ENCODE measurements at regions not wholly inside any gene's neighbourhood (a gene's known extent, or its start where the extent isn't known, plus 50 kb on each side); places are given as distances from the start of the nearest gene placed in this dataset.

DNA sequence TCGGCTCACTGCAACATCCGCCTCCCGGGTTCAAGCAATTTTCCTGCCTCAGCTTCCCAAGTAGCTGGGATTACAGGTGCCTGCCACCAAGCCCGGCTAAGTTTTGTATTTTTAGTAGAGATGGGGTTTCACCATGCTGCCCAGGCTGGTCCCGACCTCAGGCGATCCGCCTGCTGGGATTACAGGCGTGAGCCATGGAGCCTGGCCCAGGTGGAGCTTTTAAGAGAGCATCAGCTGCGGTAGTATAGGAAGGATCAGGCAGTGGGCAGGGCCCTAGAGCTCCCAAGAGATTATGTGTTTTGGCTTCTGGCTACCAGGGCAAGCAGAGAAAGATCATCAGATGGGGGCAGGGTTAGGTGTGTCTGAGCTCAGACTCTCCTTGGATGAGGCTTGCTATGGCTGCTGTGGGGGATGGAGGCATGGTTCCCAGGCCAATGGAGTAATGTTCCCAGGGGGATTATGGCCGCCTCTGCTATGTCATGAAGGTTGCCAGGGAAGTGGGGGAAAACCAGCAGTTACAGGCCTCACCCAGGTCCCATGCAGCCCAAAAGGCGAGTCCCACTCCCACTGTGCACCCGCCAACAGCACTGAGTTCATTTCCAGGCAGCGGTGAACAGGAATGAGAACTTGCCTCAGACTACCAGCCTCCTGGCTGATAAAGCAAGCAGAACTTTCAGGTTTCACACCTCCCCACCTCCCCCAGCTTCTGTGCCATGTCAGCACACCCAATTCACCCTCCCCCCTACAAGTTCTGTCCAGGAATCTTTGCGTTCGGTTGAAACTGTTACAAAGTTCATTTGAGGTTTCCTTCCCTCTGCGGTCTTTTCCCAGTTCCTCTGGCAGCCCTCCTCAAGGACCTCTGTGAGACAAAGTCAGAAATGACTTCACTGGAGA is 507.6 kb downstream of the SPATA31D1 start (continued):
- TF ChIP-seq, protein P1, sequence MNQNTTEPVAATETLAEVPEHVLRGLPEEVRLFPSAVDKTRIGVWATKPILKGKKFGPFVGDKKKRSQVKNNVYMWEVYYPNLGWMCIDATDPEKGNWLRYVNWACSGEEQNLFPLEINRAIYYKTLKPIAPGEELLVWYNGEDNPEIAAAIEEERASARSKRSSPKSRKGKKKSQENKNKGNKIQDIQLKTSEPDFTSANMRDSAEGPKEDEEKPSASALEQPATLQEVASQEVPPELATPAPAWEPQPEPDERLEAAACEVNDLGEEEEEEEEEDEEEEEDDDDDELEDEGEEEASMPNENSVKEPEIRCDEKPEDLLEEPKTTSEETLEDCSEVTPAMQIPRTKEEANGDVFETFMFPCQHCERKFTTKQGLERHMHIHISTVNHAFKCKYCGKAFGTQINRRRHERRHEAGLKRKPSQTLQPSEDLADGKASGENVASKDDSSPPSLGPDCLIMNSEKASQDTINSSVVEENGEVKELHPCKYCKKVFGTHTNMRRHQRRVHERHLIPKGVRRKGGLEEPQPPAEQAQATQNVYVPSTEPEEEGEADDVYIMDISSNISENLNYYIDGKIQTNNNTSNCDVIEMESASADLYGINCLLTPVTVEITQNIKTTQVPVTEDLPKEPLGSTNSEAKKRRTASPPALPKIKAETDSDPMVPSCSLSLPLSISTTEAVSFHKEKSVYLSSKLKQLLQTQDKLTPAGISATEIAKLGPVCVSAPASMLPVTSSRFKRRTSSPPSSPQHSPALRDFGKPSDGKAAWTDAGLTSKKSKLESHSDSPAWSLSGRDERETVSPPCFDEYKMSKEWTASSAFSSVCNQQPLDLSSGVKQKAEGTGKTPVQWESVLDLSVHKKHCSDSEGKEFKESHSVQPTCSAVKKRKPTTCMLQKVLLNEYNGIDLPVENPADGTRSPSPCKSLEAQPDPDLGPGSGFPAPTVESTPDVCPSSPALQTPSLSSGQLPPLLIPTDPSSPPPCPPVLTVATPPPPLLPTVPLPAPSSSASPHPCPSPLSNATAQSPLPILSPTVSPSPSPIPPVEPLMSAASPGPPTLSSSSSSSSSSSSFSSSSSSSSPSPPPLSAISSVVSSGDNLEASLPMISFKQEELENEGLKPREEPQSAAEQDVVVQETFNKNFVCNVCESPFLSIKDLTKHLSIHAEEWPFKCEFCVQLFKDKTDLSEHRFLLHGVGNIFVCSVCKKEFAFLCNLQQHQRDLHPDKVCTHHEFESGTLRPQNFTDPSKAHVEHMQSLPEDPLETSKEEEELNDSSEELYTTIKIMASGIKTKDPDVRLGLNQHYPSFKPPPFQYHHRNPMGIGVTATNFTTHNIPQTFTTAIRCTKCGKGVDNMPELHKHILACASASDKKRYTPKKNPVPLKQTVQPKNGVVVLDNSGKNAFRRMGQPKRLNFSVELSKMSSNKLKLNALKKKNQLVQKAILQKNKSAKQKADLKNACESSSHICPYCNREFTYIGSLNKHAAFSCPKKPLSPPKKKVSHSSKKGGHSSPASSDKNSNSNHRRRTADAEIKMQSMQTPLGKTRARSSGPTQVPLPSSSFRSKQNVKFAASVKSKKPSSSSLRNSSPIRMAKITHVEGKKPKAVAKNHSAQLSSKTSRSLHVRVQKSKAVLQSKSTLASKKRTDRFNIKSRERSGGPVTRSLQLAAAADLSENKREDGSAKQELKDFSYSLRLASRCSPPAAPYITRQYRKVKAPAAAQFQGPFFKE (tag by site-specific recombination; IDR thresholded peaks at IDR 0.05; ENCODE audit: borderline replicate concordance), result no peak
- no peak for TF ChIP-seq FEZF1 (tag by site-specific recombination; IDR thresholded peaks at IDR 0.05)
- no peak for TF ChIP-seq IKZF3 (tag by site-specific recombination; IDR thresholded peaks at IDR 0.05)
- TF ChIP-seq ZNF837 (tag by site-specific recombination; IDR thresholded peaks at IDR 0.05), result no peak
- no peak for TF ChIP-seq ZNF121 (tag by site-specific recombination; IDR thresholded peaks at IDR 0.05)
- no peak for TF ChIP-seq ZNF394 (tag by site-specific recombination; IDR thresholded peaks at IDR 0.05; ENCODE audit: borderline replicate concordance)
- no peak for TF ChIP-seq GLI2 (tag by site-specific recombination; IDR thresholded peaks at IDR 0.05; ENCODE audit: borderline replicate concordance, low read depth)
- TF ChIP-seq GFI1B (tag by site-specific recombination; IDR thresholded peaks at IDR 0.05), result no peak
- no peak for TF ChIP-seq BCL11B (tag by site-specific recombination; IDR thresholded peaks at IDR 0.05; ENCODE audit: low read depth)
- TF ChIP-seq ZNF146 (tag by site-specific recombination; IDR thresholded peaks at IDR 0.05), result no peak
- no peak for TF ChIP-seq ZNF514 (tag by site-specific recombination; IDR thresholded peaks at IDR 0.05)

DNA sequence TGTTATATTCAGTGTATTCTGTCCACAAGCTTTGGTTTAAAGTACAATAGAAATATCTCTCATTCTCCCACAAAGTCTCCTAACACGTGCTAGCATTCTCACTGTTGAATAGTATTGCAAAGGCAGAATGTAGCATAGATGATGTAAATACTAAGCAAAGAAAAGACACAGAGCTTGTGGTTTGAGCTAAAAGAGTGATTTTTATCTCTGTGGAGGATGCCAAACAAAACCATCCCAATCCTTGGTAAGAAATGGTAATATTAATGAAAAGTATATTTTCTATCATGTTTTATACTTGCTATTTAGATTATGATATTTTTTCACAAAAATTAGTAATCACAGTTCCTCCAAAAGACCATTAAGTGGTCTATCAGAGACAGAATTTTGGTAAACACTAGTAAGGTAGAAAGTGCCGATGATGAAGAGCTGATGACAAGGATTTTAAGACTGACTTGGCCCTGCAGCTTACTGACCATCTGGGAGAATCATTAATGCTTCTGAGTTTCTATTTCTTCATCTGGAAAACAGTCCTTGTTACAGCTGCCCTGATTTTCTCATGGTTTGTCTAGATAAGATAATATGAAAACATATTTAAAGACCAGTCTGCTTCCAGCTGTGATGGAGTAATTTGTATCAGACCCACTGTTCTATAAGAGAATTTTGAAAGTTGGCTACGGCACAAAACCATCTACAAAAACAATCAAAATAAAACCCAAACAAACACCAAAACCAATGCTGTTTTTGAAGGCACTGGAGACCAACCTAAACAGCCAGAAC is 510.2 kb downstream of the SPATA31D1 start:
- no peak overlapping the region for H3K4me3 ChIP-seq (ENCODE audit: low read depth, low read length)
- no peaks in the 10 kb centered on the region for H3K4me1 ChIP-seq (ENCODE audit: control insufficient read depth, insufficient read depth, low read length)
- ChIA-PET CTCF (interaction anchor here (1.0 to 1.3 kb wide), 2 partner anchors 9 to 10 kb away, joined by 3 to 4 read pairs; no protein-coding TSS in a partner anchor), POLR2A (no interaction called here)
- no peaks in the 10 kb centered on the region for H3K9me3 ChIP-seq (ENCODE audit: control insufficient read depth, insufficient read depth, low read depth, low read length)
- H3K27ac ChIP-seq (ENCODE audit: extremely low read depth, low read depth, low read length), result no peak overlapping the region
- no peaks in the 10 kb centered on the region for H3K36me3 ChIP-seq (ENCODE audit: control insufficient read depth in 2 of 2, insufficient read depth in 1 of 2, low read length in 2 of 2)
- TF ChIP-seq ZNF626 (tag by site-specific recombination; IDR thresholded peaks at IDR 0.05) (no peak), KLF7 (tag by site-specific recombination; IDR thresholded peaks at IDR 0.05; ENCODE audit: borderline replicate concordance) (no peak), TRIM28 (IDR thresholded peaks at IDR 0.05; ENCODE audit: borderline replicate concordance, low read length) (no peak), ZNF610 (tag by site-specific recombination; IDR thresholded peaks at IDR 0.05; ENCODE audit: borderline replicate concordance) (no peak), ZNF76 (tag by site-specific recombination; IDR thresholded peaks at IDR 0.05; ENCODE audit: borderline replicate concordance, low read depth) (no peak), ZNF670 (tag by site-specific recombination; IDR thresholded peaks at IDR 0.05; ENCODE audit: low read depth) (no peak), ZNF341 (tag by site-specific recombination; IDR thresholded peaks at IDR 0.05; ENCODE audit: low read depth) (no peak), ZNF121 (tag by site-specific recombination; IDR thresholded peaks at IDR 0.05) (no peak), ZNF561 (tag by site-specific recombination; IDR thresholded peaks at IDR 0.05; ENCODE audit: borderline replicate concordance) (no peak), ZNF785 (tag by site-specific recombination; IDR thresholded peaks at IDR 0.05) (no peak), ZSCAN30 (tag by site-specific recombination; IDR thresholded peaks at IDR 0.05) (no peak), KLF10 (tag by site-specific recombination; IDR thresholded peaks at IDR 0.05) (no peak), ZXDB (tag by site-specific recombination; IDR thresholded peaks at IDR 0.05) (no peak)
- TF ChIP-seq, protein P2, sequence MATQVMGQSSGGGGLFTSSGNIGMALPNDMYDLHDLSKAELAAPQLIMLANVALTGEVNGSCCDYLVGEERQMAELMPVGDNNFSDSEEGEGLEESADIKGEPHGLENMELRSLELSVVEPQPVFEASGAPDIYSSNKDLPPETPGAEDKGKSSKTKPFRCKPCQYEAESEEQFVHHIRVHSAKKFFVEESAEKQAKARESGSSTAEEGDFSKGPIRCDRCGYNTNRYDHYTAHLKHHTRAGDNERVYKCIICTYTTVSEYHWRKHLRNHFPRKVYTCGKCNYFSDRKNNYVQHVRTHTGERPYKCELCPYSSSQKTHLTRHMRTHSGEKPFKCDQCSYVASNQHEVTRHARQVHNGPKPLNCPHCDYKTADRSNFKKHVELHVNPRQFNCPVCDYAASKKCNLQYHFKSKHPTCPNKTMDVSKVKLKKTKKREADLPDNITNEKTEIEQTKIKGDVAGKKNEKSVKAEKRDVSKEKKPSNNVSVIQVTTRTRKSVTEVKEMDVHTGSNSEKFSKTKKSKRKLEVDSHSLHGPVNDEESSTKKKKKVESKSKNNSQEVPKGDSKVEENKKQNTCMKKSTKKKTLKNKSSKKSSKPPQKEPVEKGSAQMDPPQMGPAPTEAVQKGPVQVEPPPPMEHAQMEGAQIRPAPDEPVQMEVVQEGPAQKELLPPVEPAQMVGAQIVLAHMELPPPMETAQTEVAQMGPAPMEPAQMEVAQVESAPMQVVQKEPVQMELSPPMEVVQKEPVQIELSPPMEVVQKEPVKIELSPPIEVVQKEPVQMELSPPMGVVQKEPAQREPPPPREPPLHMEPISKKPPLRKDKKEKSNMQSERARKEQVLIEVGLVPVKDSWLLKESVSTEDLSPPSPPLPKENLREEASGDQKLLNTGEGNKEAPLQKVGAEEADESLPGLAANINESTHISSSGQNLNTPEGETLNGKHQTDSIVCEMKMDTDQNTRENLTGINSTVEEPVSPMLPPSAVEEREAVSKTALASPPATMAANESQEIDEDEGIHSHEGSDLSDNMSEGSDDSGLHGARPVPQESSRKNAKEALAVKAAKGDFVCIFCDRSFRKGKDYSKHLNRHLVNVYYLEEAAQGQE (tag by site-specific recombination; IDR thresholded peaks at IDR 0.05), result no peak
- TF ChIP-seq, protein P3, sequence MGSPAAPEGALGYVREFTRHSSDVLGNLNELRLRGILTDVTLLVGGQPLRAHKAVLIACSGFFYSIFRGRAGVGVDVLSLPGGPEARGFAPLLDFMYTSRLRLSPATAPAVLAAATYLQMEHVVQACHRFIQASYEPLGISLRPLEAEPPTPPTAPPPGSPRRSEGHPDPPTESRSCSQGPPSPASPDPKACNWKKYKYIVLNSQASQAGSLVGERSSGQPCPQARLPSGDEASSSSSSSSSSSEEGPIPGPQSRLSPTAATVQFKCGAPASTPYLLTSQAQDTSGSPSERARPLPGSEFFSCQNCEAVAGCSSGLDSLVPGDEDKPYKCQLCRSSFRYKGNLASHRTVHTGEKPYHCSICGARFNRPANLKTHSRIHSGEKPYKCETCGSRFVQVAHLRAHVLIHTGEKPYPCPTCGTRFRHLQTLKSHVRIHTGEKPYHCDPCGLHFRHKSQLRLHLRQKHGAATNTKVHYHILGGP (tag by site-specific recombination; IDR thresholded peaks at IDR 0.05), result no peak
